Activated CD8-positive, alpha-beta T cell treated with anti-CD3 and anti-CD28 coated beads for 36 hours (primary cell): ENCODE measurements at regions not wholly inside any gene's neighbourhood (a gene's known extent, or its start where the extent isn't known, plus 50 kb on each side); places are given as distances from the start of the nearest gene placed in this dataset.
"Not testable (repeated sequence)": the region's sequence is repeated elsewhere in the genome, so short reads cannot be mapped to it uniquely, and the experiment has no call there.

Experiments used
- ATAC-seq: fragments of 200-7000 bp; cut with Tn5 transposase; one replicate; pipeline ENCODE4 v1.10.0; 2021; ENCODE audit warnings: mild to moderate bottlenecking, moderate library complexity
- CTCF ChIA-PET: fragments of 350-600 bp; sonication (Branson Sonifier 250); formaldehyde crosslinking; loops from one replicate; lab custom pipeline; 2021; ENCODE audit warnings: antibody characterized with exemption; lab: Charles Lee
- POLR2A ChIA-PET: fragments of 350-600 bp; sonication (Branson Sonifier 250); formaldehyde crosslinking; loops from one replicate; lab custom pipeline; 2021; ENCODE audit warnings: antibody characterized with exemption; lab: Charles Lee
- DNase-seq: peaks from one replicate; pipeline ENCODE4 v3.0.0-alpha.2; 2020
- H3K27ac Mint-ChIP-seq: one replicate; pipeline ENCODE4 v1.8.0; 2021; ENCODE audit warnings: mild to moderate bottlenecking, mixed read lengths
- H3K27me3 Mint-ChIP-seq: one replicate; pipeline ENCODE4 v1.8.0; 2021; ENCODE audit warnings: mixed read lengths
- H3K36me3 Mint-ChIP-seq: one replicate; pipeline ENCODE4 v1.8.0; 2021; ENCODE audit warnings: low read depth, mixed read lengths
- H3K4me1 Mint-ChIP-seq: one replicate; pipeline ENCODE4 v1.8.0; 2021; ENCODE audit warnings: low read depth, mixed read lengths
- H3K4me3 Mint-ChIP-seq: one replicate; pipeline ENCODE4 v1.8.0; 2021; ENCODE audit warnings: mild to moderate bottlenecking, moderate library complexity, mixed read lengths
- H3K9me3 Mint-ChIP-seq: one replicate; pipeline ENCODE4 v1.8.0; 2021; ENCODE audit warnings: mixed read lengths
- CTCF ChIP-seq: fragments of 200-600 bp; IDR thresholded peaks from one replicate; pipeline ENCODE4 v1.8.0; 2022; ENCODE audit warnings: antibody characterized with exemption, mild to moderate bottlenecking
- intact Hi-C: fragments of 100-400 bp; cut with micrococcal nuclease; formaldehyde crosslinking; loops from one replicate; pipeline ENCODE4 v1.10.0; 2022

GRCh38 chr21:15126948-15127347 is 62.1 kb upstream of the NRIP1 start:
- ChIA-PET CTCF (no interaction called here), POLR2A (no interaction called here)
- Mint-ChIP-seq H3K27me3 (peaks cover 5% of the 10 kb centered on the region), H3K4me1 (peaks cover 3% of the 10 kb centered on the region), H3K36me3 (no peaks in the 10 kb centered on the region), H3K9me3 (no peaks in the 10 kb centered on the region), H3K4me3 (no peak overlapping the region), H3K27ac (no peak overlapping the region)
- ATAC-seq, result no peak
- DNase-seq, result no peak
- intact Hi-C loops, result no loop called here
- TF ChIP-seq CTCF, result no peak

- intact Hi-C loops, result no loop called here
- TF ChIP-seq CTCF, result no peak
- ChIA-PET CTCF (no interaction called here), POLR2A (no interaction called here)
- ATAC-seq, result no peak
- Mint-ChIP-seq H3K4me3 (no peak overlapping the region), H3K9me3 (no peaks in the 10 kb centered on the region), H3K36me3 (no peaks in the 10 kb centered on the region), H3K4me1 (peaks cover 3% of the 10 kb centered on the region), H3K27me3 (peaks cover 5% of the 10 kb centered on the region), H3K27ac (no peak overlapping the region)
- DNase-seq, result no peak
These were observed 62.6 kb upstream of the NRIP1 start for GRCh38 chr21:15127437-15127836.

GRCh38 chr21:15128267-15128666 is 63.5 kb upstream of the NRIP1 start:
- no peak for DNase-seq
- intact Hi-C loops, result no loop called here
- POLR2A ChIA-PET, result no interaction called here
- H3K27ac Mint-ChIP-seq, result no peak overlapping the region
- ATAC-seq, result no peak
- peaks cover 3% of the 10 kb centered on the region for H3K4me1 Mint-ChIP-seq
- no peaks in the 10 kb centered on the region for H3K36me3 Mint-ChIP-seq
- no peaks in the 10 kb centered on the region for H3K9me3 Mint-ChIP-seq
- no peak for TF ChIP-seq CTCF
- H3K27me3 Mint-ChIP-seq, result peaks cover 5% of the 10 kb centered on the region
- CTCF ChIA-PET, result no interaction called here
- no peak overlapping the region for H3K4me3 Mint-ChIP-seq

- H3K27ac Mint-ChIP-seq, H3K36me3 Mint-ChIP-seq, H3K27me3 Mint-ChIP-seq, CTCF ChIA-PET, H3K9me3 Mint-ChIP-seq, ATAC-seq, DNase-seq, H3K4me1 Mint-ChIP-seq, POLR2A ChIA-PET, H3K4me3 Mint-ChIP-seq, intact Hi-C loops: not testable (repeated sequence)
These were observed 63.9 kb upstream of the NRIP1 start for GRCh38 chr21:15128714-15129113.

- DNase-seq (no peak), ATAC-seq (no peak)
- CTCF ChIA-PET, result no interaction called here
- peaks cover 3% of the 10 kb centered on the region for H3K27me3 Mint-ChIP-seq
- H3K9me3 Mint-ChIP-seq, result no peaks in the 10 kb centered on the region
- POLR2A ChIA-PET, result no interaction called here
- intact Hi-C loops, result no loop called here
- H3K4me1 Mint-ChIP-seq, result peaks cover 3% of the 10 kb centered on the region
- H3K36me3 Mint-ChIP-seq, result no peaks in the 10 kb centered on the region
- H3K4me3 Mint-ChIP-seq, result no peak overlapping the region
- no peak for TF ChIP-seq CTCF
- no peak overlapping the region for H3K27ac Mint-ChIP-seq
These were observed 65.5 kb upstream of the NRIP1 start for GRCh38 chr21:15130326-15130725.

GRCh38 chr21:15130751-15131150 is 66.0 kb upstream of the NRIP1 start:
- peaks cover 3% of the 10 kb centered on the region for H3K4me1 Mint-ChIP-seq
- no peak for TF ChIP-seq CTCF
- no peak overlapping the region for H3K27ac Mint-ChIP-seq
- H3K27me3 Mint-ChIP-seq, result peaks cover 3% of the 10 kb centered on the region
- H3K36me3 Mint-ChIP-seq, result no peaks in the 10 kb centered on the region
- ATAC-seq (no peak), DNase-seq (no peak)
- H3K9me3 Mint-ChIP-seq, result no peaks in the 10 kb centered on the region
- H3K4me3 Mint-ChIP-seq, result no peak overlapping the region
- intact Hi-C loops, result no loop called here
- ChIA-PET CTCF (no interaction called here), POLR2A (interaction anchor here (0.6 kb wide), 1 partner anchor 240 kb away, joined by 3 read pairs; no protein-coding TSS in a partner anchor)
